HG03432 (cell line): ENCODE measurements at regions not wholly inside any gene's neighbourhood (a gene's known extent, or its start where the extent isn't known, plus 50 kb on each side); places are given as distances from the start of the nearest gene placed in this dataset.
"Not testable (repeated sequence)": the region's sequence is repeated elsewhere in the genome, so short reads cannot be mapped to it uniquely, and the experiment has no call there.

ENCODE experiments used
- ATAC-seq: cut with Tn5 transposase; IDR thresholded peaks from one replicate; pipeline ENCODE4 v1.9.1; 2021; ENCODE audit warnings: mild to moderate bottlenecking, moderate library complexity; ENCODE audit not compliant: unreplicated experiment

- no peak for ATAC-seq
Observed at GRCh38 chr18:30245766-30246455, 796.6 kb downstream of the DSC3 start.

GRCh38 chr18:30234755-30235154 lies 807.8 kb downstream of the DSC3 start:
- no peak for ATAC-seq

DNA sequence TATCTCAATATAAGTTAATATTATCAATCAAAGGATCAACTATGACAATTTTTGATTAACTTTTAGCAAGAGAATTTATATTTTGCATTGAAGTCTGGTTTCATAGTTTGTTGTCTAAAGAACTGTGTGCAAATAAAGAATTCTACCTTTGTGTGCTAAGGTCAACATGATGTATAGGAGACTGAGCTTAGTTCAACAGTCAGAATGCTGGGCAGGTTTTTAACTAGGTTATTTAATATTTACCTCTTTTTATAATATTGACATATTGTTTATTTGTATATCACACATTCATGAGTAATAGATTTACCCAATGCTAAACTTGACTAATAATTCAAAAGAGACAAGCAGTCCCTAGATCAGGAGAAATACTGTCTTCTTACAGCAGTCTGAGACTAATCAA lies 831.4 kb downstream of the DSC3 start:
- ATAC-seq, result no peak

DNA sequence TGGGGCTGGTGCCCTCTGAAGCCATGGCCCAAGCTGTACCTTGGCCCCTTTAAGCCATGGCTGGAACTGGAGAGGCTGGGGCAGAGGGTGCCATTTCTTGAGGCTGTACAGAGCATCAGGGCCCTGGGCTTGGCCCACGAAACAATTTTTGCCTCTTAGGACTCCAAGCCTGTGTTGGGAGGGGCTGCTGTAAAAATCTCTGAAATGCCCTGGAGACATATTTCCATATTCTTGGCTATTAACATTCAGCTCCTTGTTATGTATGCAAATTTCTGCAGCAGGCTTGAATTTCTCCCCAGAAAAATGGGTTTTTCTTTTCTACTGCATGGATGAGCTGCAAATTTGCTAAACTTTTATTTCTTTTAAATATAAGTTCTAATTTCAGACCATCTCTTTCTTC lies 834.0 kb downstream of the DSC3 start:
- no peak for ATAC-seq

GRCh38 chr18:30192216-30192615 lies 850.3 kb downstream of the DSC3 start:
- ATAC-seq, result no peak

GRCh38 chr18:30186245-30186644 lies 856.3 kb downstream of the DSC3 start:
- no peak for ATAC-seq

- no peak for ATAC-seq
Observed at GRCh38 chr18:30177056-30177455, 865.5 kb downstream of the DSC3 start.

DNA sequence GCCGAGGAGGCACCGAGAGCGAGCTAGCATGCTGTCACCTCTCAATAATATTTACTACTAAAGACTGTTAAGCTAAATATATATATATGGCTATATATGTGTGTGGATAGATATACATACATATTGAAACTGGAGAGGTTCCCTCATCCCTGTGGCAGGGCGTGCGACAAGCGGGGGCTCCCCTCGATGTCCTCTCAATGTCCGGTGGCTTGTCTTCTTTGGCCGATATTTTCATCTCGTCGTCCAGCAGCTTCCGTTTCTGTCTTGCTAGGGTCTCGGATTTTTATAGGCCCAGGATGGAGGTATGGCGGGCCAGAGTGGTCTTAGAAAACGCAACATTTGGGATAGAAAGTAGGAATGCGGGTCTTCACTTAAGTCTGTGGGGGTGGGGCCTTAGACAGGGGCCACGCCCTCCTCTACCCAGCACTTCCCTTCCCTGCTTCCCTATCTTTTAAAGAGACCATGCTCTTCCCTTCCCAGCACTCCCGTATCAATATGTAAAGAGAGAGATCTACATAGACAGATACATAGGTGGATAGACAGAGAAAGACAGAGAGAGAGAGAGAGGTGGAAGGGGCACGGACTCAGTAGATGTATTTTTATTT lies 866.8 kb downstream of the DSC3 start:
- ATAC-seq, result no peak

DNA sequence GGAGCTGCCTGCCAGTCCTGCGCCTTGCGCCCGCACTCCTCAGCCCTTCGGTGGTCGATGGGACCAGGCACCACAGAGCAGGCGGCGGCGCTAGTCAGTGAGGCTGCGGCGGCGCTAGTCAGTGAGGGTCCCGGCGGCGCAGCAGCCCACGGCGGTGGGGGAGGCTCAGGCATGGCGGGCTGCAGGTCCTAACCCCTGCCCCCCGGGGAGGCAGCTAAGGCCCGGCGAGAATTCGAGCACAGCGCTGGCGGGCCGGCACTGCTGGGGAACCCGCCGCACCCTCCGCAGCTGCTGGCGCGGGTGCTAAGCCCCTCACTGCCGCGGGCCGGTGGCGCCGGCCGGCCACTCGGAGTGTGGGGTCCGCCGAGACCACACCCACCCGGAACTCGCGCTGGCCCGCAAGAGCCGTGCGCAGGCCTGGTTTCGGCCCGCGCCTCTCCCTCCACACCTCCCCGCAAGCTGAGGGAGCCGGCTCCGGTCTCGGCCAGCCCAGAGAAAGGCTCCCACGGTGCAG lies 867.4 kb downstream of the DSC3 start:
- ATAC-seq, result no peak

- ATAC-seq, result no peak
Observed at GRCh38 chr18:30163573-30163972, 879.0 kb downstream of the DSC3 start.

DNA sequence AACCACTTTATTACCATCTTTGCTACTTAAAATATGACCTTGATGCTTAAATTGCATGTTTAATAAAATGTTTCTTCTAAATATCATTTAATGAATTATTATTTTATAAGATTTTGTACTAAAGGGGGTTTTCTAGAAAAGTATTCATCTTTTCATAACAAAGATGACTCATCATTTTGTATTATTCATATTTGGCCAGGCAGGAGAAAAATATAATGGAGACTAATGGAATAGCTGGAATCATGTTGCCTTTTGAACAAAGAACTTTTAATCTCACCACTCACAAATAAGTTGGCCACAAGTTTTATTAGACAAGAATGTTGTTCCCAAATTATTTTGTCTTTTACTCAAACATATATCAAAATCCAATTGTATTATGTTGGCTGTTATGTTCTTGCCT lies 882.4 kb downstream of the DSC3 start:
- ATAC-seq, result no peak

DNA sequence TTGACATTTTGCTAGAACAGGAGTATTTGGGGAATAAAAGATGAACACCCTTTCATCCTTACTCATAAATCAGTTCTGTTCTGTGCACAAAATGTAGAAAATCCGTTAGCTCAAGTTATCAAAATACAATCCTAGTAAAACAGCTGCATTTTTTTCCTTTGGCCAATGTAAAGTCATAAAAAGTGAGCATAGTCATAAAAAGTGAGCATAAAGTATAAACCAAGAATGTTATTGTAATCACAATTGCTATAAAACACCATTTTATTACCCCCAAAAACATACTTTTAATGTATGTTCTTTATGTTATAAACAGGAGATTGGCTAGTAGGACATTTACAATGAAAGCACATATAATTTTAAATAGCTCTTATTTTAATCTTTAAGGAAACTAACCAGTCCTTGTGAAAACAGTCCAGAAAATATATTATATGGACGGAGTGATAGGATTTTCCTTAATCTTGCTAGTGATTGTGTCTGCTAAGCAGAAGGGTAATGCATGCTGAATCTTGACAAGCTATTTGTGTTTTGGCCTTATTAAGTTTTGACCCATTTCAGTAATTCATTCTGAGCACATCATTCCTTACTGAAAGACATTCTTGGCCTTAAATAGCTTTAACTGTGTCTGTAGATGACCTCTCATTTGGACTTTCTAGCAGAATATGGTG lies 891.8 kb downstream of the DSC3 start:
- ATAC-seq, result no peak

GRCh38 chr18:30149585-30149984 lies 893.0 kb downstream of the DSC3 start:
- no peak for ATAC-seq

DNA sequence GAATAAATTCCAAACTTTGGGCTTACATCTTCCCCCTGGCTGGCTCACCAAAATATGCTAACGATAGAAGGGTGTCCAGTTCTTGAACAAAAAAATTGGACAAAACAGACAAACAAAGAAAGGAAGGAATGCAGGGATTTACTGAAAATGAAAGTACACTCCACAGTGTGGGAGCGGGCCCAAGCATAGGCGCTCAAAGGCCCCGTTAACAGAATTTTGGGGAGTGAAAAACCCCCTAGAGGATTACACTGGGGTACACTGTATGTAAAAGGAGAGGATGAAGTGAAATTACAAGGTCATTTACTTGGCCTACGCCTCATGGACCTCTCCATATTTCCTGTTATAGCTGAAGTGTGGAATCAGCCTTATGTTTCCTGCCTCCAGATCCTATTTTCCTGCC lies 899.7 kb downstream of the DSC3 start:
- no peak for ATAC-seq

DNA sequence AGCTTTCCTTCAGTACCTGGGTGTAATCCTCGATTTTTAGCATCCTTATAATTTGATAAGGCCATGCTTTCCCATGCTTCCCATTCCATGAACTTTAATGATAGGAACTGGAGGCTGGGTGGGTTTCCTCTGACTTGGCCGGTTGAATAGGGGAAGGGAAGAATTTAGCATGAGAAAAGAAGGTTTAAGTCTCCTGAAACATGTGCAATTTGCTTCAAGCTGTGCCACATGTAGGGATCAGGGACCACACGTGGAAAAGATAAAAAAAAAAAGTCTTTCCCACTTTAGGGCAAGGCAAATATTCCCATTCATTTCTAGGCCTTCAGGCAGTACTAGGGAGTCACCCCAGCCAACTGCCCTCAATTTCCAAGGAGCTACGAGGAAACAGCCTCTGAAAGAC lies 900.3 kb downstream of the DSC3 start:
- ATAC-seq, result no peak

- not testable (repeated sequence) for ATAC-seq
Observed at GRCh38 chr18:30141506-30141905, 901.0 kb downstream of the DSC3 start.

DNA sequence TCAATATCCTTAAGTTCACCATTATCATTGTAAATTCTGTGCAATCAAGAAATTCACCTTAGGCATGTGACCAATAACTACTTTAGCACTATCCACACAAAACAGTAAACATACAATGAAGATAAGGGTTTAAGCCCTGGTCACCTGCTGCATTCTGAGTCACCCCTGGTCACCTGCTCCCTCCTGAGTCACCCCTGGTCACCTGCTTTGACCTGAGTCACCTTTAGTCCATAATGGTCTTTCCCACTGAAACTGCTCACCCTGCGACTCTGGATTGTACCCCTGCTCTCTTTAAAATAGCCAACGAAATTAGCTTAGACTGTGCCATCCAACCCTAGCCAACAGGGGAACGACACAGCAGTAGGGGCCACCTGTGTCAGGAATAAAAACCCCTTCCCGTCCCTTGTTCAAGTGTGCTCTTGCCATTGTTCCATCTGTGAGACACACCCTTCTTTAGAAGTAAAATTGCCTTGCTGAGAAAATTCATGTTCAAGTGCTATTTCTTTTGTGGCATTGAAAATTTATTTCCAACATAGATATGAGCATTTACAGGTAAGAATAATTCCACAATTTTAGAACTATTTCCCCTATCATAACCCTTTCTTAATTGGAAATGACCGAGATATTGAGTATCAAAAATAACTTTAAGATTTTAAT lies 902.8 kb downstream of the DSC3 start:
- ATAC-seq, result no peak

GRCh38 chr18:30135938-30136337 lies 906.6 kb downstream of the DSC3 start:
- ATAC-seq, result no peak

DNA sequence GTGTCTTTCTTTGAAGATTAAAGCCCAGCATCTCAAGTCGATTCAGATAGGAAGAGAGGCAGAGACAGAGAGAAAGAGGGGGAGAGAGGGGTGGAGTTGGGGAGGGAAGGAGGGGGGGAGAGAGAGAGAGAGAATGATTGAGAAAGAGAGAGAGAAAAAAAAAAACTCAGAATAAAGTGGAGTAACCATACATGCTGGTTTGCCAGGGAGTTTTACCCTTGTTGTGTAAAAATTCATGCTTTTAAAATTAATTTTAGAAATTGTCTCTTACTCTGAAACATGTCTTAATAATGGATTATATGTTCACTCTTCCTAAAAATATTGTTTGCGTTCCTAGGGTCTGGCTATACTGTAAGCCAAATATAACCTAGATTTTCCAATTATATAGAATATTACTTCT lies 908.5 kb downstream of the DSC3 start:
- no peak for ATAC-seq

DNA sequence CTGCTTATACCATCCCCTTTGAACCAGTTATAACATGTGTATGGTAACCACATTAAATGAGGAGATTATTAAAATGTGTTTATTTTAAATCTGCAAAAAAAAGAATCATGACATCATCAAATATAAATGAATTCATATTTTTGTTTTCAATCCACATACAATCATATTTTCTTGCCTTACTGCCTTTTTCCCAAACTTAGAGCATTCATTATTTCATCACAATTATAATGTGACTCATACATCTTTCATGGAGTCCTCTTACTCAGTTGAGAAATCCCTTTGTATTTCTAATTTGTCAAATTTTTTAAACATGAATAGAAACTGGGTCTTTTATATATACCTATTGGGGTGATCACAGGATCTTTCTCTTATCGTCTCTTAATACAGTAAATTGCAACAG lies 909.6 kb downstream of the DSC3 start:
- no peak for ATAC-seq

DNA sequence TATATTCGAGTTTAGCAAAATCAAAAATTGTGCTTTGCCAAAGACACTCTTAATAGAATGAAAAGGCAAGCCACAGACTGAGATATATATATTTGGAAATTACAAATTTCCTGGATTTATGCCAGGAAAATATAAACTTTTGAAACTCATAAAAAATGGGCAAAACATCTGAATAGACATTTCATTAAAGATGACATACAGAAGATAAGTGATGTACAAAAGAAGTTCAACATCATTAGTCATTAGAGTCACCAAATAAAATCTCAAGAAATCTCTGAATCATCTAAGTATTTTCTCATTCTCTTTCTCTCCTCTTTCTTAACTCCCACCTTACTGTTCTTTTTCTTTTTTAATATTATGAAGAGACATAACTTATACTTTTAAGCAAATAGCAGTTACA lies 921.1 kb downstream of the DSC3 start:
- no peak for ATAC-seq

DNA sequence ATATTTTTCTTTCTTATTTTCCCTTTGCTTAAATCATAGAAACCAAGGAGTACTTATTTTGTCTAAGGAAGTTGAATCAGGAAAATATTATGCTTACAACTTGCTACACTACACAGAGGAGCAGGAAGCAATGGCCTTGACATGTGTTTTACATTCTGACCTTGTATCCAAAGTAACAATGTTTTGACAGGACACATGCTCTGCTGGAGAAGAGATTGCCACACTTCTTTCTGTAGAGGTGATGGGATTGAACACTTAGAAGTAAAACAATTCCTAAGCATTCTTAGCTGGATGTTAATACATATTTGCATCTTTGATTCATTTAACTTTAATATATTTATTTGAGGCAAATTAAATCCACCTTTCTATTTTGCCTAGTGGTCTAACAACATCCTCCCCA lies 929.1 kb downstream of the DSC3 start:
- no peak for ATAC-seq
